MM.1S (cell line): ENCODE measurements at regions not wholly inside any gene's neighbourhood (a gene's known extent, or its start where the extent isn't known, plus 50 kb on each side); places are given as distances from the start of the nearest gene placed in this dataset.

Source experiments
- DNase-seq: peaks from one replicate; pipeline ENCODE4 v3.0.0-alpha.2; 2015
- H2AFZ ChIP-seq: fragments of 300-600 bp; sonication (generic); 2 replicates; pipeline ENCODE4 v1.6.0; 2016; ENCODE audit warnings: antibody characterized with exemption, low read length
- H3F3A ChIP-seq: fragments of 300-600 bp; sonication (generic); 2 replicates; pipeline ENCODE4 v1.6.1; 2016; ENCODE audit warnings: mild to moderate bottlenecking, antibody characterized with exemption, low read length, moderate library complexity, mixed read lengths; ENCODE audit not compliant: insufficient read depth
- H3K27ac ChIP-seq: fragments of 300-600 bp; sonication (generic); 2 replicates; pipeline ENCODE4 v1.5.1; 2016; ENCODE audit warnings: mild to moderate bottlenecking, low read length
- H3K27me3 ChIP-seq: fragments of 300-600 bp; sonication (generic); replicated peaks from 2 replicates; pipeline ENCODE4 v1.6.0; 2016; ENCODE audit warnings: low read length; ENCODE audit not compliant: insufficient read depth
- H3K36me3 ChIP-seq: fragments of 300-600 bp; sonication (generic); replicated peaks from 2 replicates; pipeline ENCODE4 v1.6.1; 2016; ENCODE audit warnings: mild to moderate bottlenecking, low read length, mixed read lengths; ENCODE audit not compliant: insufficient read depth
- H3K4me1 ChIP-seq: fragments of 300-600 bp; sonication (generic); 2 replicates; pipeline ENCODE4 v1.6.1; 2016; ENCODE audit warnings: low read length, mixed read lengths
- H3K4me2 ChIP-seq: fragments of 300-600 bp; sonication (generic); 2 replicates; pipeline ENCODE4 v1.6.0; 2016; ENCODE audit warnings: low read depth, low read length
- H3K4me3 ChIP-seq: fragments of 300-600 bp; sonication (generic); 2 replicates; pipeline ENCODE4 v1.5.1; 2016; ENCODE audit warnings: low read length, mixed read lengths
- H3K79me2 ChIP-seq: fragments of 300-600 bp; sonication (generic); 2 replicates; pipeline ENCODE4 v1.6.1; 2016; ENCODE audit warnings: mixed run types, low read length, mixed read lengths
- H3K9ac ChIP-seq: fragments of 300-600 bp; sonication (generic); 2 replicates; pipeline ENCODE4 v1.6.1; 2016; ENCODE audit warnings: low read length, mixed read lengths
- H3K9me2 ChIP-seq: fragments of 300-600 bp; sonication (generic); replicated peaks from 2 replicates; pipeline ENCODE4 v1.6.1; 2016; ENCODE audit warnings: mild to moderate bottlenecking, low read length, mixed read lengths; ENCODE audit not compliant: insufficient read depth
- H3K9me3 ChIP-seq: fragments of 300-600 bp; sonication (generic); replicated peaks from 2 replicates; pipeline ENCODE4 v1.6.1; 2016; ENCODE audit warnings: mild to moderate bottlenecking, low read length, mixed read lengths; ENCODE audit not compliant: insufficient read depth
- H4K20me1 ChIP-seq: fragments of 300-600 bp; sonication (generic); 2 replicates; pipeline ENCODE4 v1.6.1; 2016; ENCODE audit warnings: mild to moderate bottlenecking, low read length, moderate library complexity, mixed read lengths; ENCODE audit not compliant: insufficient read depth
- EZH2 ChIP-seq: fragments of 300-600 bp; sonication (generic); optimal IDR thresholded peaks from 2 replicates; pipeline ENCODE3; 2017; ENCODE audit warnings: low read depth, mild to moderate bottlenecking, antibody characterized with exemption, low read length, mixed read lengths
- EZH2phosphoT487 ChIP-seq: fragments of 300-600 bp; sonication (generic); IDR thresholded peaks from 2 replicates; pipeline ENCODE4 v1.6.1; 2018; ENCODE audit warnings: antibody characterized with exemption, low read length
- TF ChIP-seq, protein P1 (sequence below): fragments of 300-600 bp; sonication (generic); IDR thresholded peaks from 2 replicates; pipeline ENCODE4 v1.5.1; 2016; ENCODE audit warnings: antibody characterized with exemption, low read length, mixed read lengths

DNA sequence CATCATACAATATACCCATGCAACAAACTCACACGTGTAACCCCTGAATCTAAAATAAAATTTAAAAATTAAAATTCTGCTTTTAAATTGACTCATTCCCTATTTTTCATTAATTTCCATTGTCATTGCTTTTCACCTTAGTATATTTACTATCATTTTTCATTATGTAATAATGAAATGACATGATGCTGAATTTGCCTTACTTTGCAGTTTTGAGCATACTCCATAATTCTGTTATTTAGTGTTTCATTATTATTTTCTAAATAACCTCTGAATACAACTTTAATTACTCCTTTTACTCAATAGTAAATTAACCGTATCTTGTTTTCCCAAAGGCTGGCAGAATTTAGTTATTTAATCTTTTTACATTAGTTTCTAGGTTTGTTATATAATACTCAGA lies 719.6 kb downstream of the DOK5 start:
- Histone ChIP-seq H3K9ac (no peak overlapping the region), H4K20me1 (no peaks in the 10 kb centered on the region), H3K4me2 (no peak overlapping the region), H2AFZ (no peak overlapping the region), H3K9me2 (no peaks in the 10 kb centered on the region), H3F3A (no peaks in the 10 kb centered on the region), H3K4me1 (no peaks in the 10 kb centered on the region), H3K36me3 (no peaks in the 10 kb centered on the region), H3K9me3 (no peaks in the 10 kb centered on the region), H3K4me3 (no peak overlapping the region), H3K79me2 (no peaks in the 10 kb centered on the region), H3K27me3 (no peaks in the 10 kb centered on the region), H3K27ac (no peak overlapping the region)
- TF ChIP-seq, protein P1, sequence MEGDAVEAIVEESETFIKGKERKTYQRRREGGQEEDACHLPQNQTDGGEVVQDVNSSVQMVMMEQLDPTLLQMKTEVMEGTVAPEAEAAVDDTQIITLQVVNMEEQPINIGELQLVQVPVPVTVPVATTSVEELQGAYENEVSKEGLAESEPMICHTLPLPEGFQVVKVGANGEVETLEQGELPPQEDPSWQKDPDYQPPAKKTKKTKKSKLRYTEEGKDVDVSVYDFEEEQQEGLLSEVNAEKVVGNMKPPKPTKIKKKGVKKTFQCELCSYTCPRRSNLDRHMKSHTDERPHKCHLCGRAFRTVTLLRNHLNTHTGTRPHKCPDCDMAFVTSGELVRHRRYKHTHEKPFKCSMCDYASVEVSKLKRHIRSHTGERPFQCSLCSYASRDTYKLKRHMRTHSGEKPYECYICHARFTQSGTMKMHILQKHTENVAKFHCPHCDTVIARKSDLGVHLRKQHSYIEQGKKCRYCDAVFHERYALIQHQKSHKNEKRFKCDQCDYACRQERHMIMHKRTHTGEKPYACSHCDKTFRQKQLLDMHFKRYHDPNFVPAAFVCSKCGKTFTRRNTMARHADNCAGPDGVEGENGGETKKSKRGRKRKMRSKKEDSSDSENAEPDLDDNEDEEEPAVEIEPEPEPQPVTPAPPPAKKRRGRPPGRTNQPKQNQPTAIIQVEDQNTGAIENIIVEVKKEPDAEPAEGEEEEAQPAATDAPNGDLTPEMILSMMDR = no peak
- TF ChIP-seq EZH2phosphoT487 = no peak
- TF ChIP-seq EZH2 = no peak
- no peak for DNase-seq

- Histone ChIP-seq H3F3A (no peaks in the 10 kb centered on the region), H3K36me3 (no peaks in the 10 kb centered on the region), H3K9me3 (no peaks in the 10 kb centered on the region), H3K4me2 (no peak overlapping the region), H4K20me1 (no peaks in the 10 kb centered on the region), H3K27me3 (no peaks in the 10 kb centered on the region), H3K4me3 (no peak overlapping the region), H3K27ac (no peak overlapping the region), H3K4me1 (no peaks in the 10 kb centered on the region), H3K79me2 (no peaks in the 10 kb centered on the region), H2AFZ (no peak overlapping the region), H3K9me2 (no peaks in the 10 kb centered on the region), H3K9ac (no peak overlapping the region)
- TF ChIP-seq, protein P1 = no peak
- TF ChIP-seq EZH2phosphoT487 = no peak
- TF ChIP-seq EZH2 = no peak
- DNase-seq = no peak
Observed at GRCh38 chr20:55186228-55186627, 710.8 kb downstream of the DOK5 start.

- no peaks in the 10 kb centered on the region for H3K9me3 ChIP-seq
- H3F3A ChIP-seq = no peaks in the 10 kb centered on the region
- no peaks in the 10 kb centered on the region for H3K4me1 ChIP-seq
- TF ChIP-seq, protein P1 = no peak
- no peak for TF ChIP-seq EZH2
- no peak for TF ChIP-seq EZH2phosphoT487
- H3K4me2 ChIP-seq = no peak overlapping the region
- H2AFZ ChIP-seq = no peak overlapping the region
- no peaks in the 10 kb centered on the region for H3K79me2 ChIP-seq
- no peak overlapping the region for H3K4me3 ChIP-seq
- H3K36me3 ChIP-seq = no peaks in the 10 kb centered on the region
- H3K9me2 ChIP-seq = no peaks in the 10 kb centered on the region
- no peak for DNase-seq
- no peak overlapping the region for H3K9ac ChIP-seq
- no peaks in the 10 kb centered on the region for H4K20me1 ChIP-seq
- no peak overlapping the region for H3K27ac ChIP-seq
- H3K27me3 ChIP-seq = no peaks in the 10 kb centered on the region
Observed at GRCh38 chr20:55175081-55175480, 699.7 kb downstream of the DOK5 start.

DNA sequence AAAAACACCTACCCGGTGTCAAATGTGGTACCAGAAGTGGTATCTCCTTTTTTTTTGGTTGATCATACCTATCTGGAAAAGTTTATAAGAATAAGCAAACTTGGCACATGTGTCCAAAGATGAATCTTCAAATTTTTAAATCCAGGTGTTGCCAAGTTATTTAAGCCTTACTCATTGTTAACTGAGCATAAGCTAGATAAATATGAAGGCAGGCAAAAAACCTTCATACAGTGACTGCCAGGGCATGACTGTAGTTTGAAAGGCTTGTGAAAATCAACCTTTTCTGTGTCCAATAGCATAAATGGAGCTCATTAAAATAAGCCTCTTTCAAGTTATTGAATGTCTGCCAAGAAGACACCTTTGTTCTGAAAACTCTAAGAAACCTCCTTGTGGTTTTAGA lies 699.2 kb downstream of the DOK5 start:
- no peaks in the 10 kb centered on the region for H3K9me3 ChIP-seq
- no peak overlapping the region for H2AFZ ChIP-seq
- no peak for DNase-seq
- no peak overlapping the region for H3K4me2 ChIP-seq
- no peaks in the 10 kb centered on the region for H3K27me3 ChIP-seq
- no peaks in the 10 kb centered on the region for H4K20me1 ChIP-seq
- no peaks in the 10 kb centered on the region for H3K79me2 ChIP-seq
- H3K36me3 ChIP-seq = no peaks in the 10 kb centered on the region
- H3K27ac ChIP-seq = no peak overlapping the region
- TF ChIP-seq, protein P1 = no peak
- TF ChIP-seq EZH2 = no peak
- no peak for TF ChIP-seq EZH2phosphoT487
- H3K4me3 ChIP-seq = no peak overlapping the region
- no peaks in the 10 kb centered on the region for H3K9me2 ChIP-seq
- H3F3A ChIP-seq = no peaks in the 10 kb centered on the region
- no peaks in the 10 kb centered on the region for H3K4me1 ChIP-seq
- H3K9ac ChIP-seq = no peak overlapping the region
